Loucy (cell line): ENCODE measurements at regions not wholly inside any gene's neighbourhood (a gene's known extent, or its start where the extent isn't known, plus 50 kb on each side); places are given as distances from the start of the nearest gene placed in this dataset.

Experiments
- H2AFZ ChIP-seq: fragments of 200-600 bp; sonication (generic); 2 replicates; pipeline ENCODE4 v1.6.0; 2016; ENCODE audit warnings: antibody characterized with exemption, mild to moderate bottlenecking, low read length, moderate library complexity
- H3F3A ChIP-seq: fragments of 200-600 bp; 2 replicates; pipeline ENCODE4 v1.6.0; 2016; ENCODE audit warnings: antibody characterized with exemption, low read depth, mild to moderate bottlenecking
- H3K27me3 ChIP-seq: fragments of 200-600 bp; sonication (generic); 2 replicates; pipeline ENCODE4 v1.6.1; 2014; ENCODE audit warnings: low read length, mild to moderate bottlenecking; ENCODE audit not compliant: insufficient read depth, poor library complexity, severe bottlenecking
- H3K36me3 ChIP-seq: fragments of 200-600 bp; sonication (generic); 2 replicates; pipeline ENCODE4 v1.6.1; 2016; ENCODE audit warnings: low read length; ENCODE audit not compliant: insufficient read depth
- H3K4me1 ChIP-seq: fragments of 200-600 bp; sonication (generic); 2 replicates; pipeline ENCODE4 v1.5.1; 2014; ENCODE audit warnings: low read length, mild to moderate bottlenecking; ENCODE audit not compliant: insufficient read depth, poor library complexity, severe bottlenecking
- H3K4me2 ChIP-seq: fragments of 200-600 bp; sonication (generic); 2 replicates; pipeline ENCODE4 v1.6.0; 2014; ENCODE audit warnings: antibody characterized with exemption, low read length, low read depth, mild to moderate bottlenecking; ENCODE audit not compliant: poor library complexity, severe bottlenecking
- H3K4me3 ChIP-seq: fragments of 200-600 bp; sonication (generic); 2 replicates; pipeline ENCODE4 v1.5.1; 2014; ENCODE audit warnings: low read length, mild to moderate bottlenecking, mixed read lengths; ENCODE audit not compliant: poor library complexity, severe bottlenecking
- H3K79me2 ChIP-seq: fragments of 200-600 bp; sonication (generic); 2 replicates; pipeline ENCODE4 v1.6.1; 2014; ENCODE audit warnings: low read length; ENCODE audit not compliant: insufficient read depth
- H3K9ac ChIP-seq: fragments of 200-600 bp; sonication (generic); 2 replicates; pipeline ENCODE4 v1.6.0; 2014; ENCODE audit warnings: mild to moderate bottlenecking, low read depth, low read length, moderate library complexity; ENCODE audit not compliant: poor library complexity, severe bottlenecking
- H3K9me2 ChIP-seq: fragments of 200-600 bp; sonication (generic); replicated peaks from 2 replicates; pipeline ENCODE4 v1.6.1; 2016; ENCODE audit warnings: low read depth, low read length, mixed read lengths
- H3K9me3 ChIP-seq: fragments of 200-600 bp; sonication (generic); 2 replicates; pipeline ENCODE4 v1.6.1; 2014; ENCODE audit warnings: mild to moderate bottlenecking, antibody characterized with exemption, low read length, low read depth; ENCODE audit not compliant: insufficient read depth
- H4K20me1 ChIP-seq: fragments of 200-600 bp; sonication (generic); 2 replicates; pipeline ENCODE4 v1.6.0; 2014; ENCODE audit warnings: antibody characterized with exemption, low read length, mild to moderate bottlenecking; ENCODE audit not compliant: insufficient read depth, poor library complexity, severe bottlenecking
- CTCF ChIP-seq: fragments of 200-600 bp; sonication (generic); conservative IDR thresholded peaks from 2 replicates; pipeline ENCODE4 v1.5.1; 2014; ENCODE audit warnings: mild to moderate bottlenecking, antibody characterized with exemption, low read length
- EZH2phosphoT487 ChIP-seq: fragments of 200-600 bp; IDR thresholded peaks from 2 replicates; pipeline ENCODE4 v1.6.1; 2018; ENCODE audit warnings: antibody characterized with exemption, mild to moderate bottlenecking, moderate library complexity, borderline replicate concordance

GRCh38 chr20:6495907-6496306 is 271.6 kb upstream of the BMP2 start:
- Histone ChIP-seq H3K4me2 (no peak overlapping the region), H3K9me2 (no peaks in the 10 kb centered on the region), H2AFZ (no peak overlapping the region), H3F3A (no peaks in the 10 kb centered on the region), H3K4me3 (no peak overlapping the region), H3K36me3 (no peaks in the 10 kb centered on the region), H3K27me3 (no peaks in the 10 kb centered on the region), H3K9me3 (no peaks in the 10 kb centered on the region), H3K9ac (no peak overlapping the region), H3K79me2 (no peaks in the 10 kb centered on the region), H4K20me1 (no peaks in the 10 kb centered on the region), H3K4me1 (no peaks in the 10 kb centered on the region)
- no peak for TF ChIP-seq EZH2phosphoT487
- TF ChIP-seq CTCF = no peak

- Histone ChIP-seq H3K4me2 (no peak overlapping the region), H3K4me1 (no peaks in the 10 kb centered on the region), H2AFZ (no peak overlapping the region), H3K79me2 (no peaks in the 10 kb centered on the region), H3K9ac (no peak overlapping the region), H3K9me3 (no peaks in the 10 kb centered on the region), H3K4me3 (no peak overlapping the region), H3K9me2 (no peaks in the 10 kb centered on the region), H4K20me1 (no peaks in the 10 kb centered on the region), H3K27me3 (no peaks in the 10 kb centered on the region), H3F3A (no peaks in the 10 kb centered on the region), H3K36me3 (no peaks in the 10 kb centered on the region)
- TF ChIP-seq EZH2phosphoT487 (no peak), CTCF (no peak)
Measured at GRCh38 chr20:6492271-6493055, 275.0 kb upstream of the BMP2 start.

GRCh38 chr20:6490849-6491248 is 276.6 kb upstream of the BMP2 start:
- Histone ChIP-seq H3K36me3 (no peaks in the 10 kb centered on the region), H3K4me3 (no peak overlapping the region), H3K4me2 (no peak overlapping the region), H3K9me2 (no peaks in the 10 kb centered on the region), H3K27me3 (no peaks in the 10 kb centered on the region), H2AFZ (no peak overlapping the region), H4K20me1 (no peaks in the 10 kb centered on the region), H3K79me2 (no peaks in the 10 kb centered on the region), H3K9me3 (no peaks in the 10 kb centered on the region), H3K4me1 (no peaks in the 10 kb centered on the region), H3K9ac (no peak overlapping the region), H3F3A (no peaks in the 10 kb centered on the region)
- TF ChIP-seq EZH2phosphoT487 (no peak), CTCF (no peak)
